HG03159 (cell line): ENCODE measurements at regions not wholly inside any gene's neighbourhood (a gene's known extent, or its start where the extent isn't known, plus 50 kb on each side); places are given as distances from the start of the nearest gene placed in this dataset.

Experiments
- ATAC-seq: cut with Tn5 transposase; IDR thresholded peaks from one replicate; pipeline ENCODE4 v1.9.1; 2021; ENCODE audit warnings: mild to moderate bottlenecking, moderate library complexity; ENCODE audit not compliant: unreplicated experiment

DNA sequence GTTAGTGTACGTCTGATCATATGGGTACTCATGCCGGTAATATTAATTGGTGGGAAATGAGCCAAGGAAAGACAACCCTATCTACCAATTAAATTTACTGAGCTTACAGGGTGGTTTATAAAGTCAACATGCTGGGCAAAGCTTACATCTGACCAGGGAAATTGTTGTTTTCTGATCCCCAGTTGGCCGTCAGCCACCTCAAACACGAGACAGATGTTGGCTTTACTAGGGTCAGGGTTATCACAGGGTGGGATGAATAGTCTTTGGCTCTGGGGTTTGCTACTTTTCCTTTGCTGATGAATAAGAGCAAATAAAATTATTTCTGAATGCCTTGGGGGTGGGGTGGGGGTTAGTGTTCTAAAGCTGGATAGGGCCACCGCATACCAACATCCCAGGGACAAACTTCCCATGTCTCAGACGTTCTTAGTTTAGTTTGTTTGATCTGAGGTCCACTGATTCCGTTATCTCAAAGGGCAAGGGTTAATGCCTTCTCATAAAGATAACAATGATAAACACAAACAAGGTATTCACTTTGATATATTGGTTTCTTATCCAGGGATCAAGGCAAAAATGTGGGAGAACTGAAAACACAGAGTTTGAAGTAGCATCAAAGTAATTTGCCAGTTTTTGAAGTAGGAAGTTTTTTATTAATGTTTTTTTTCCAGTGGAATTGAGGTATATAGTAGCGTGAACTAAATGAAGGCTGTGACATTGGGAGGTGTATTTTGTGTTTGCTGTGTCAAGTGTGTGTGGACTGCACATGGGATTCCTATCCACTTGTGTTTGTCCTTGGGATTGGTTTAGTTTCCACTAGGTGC, 109.1 kb upstream of the RPS23 start:
- ATAC-seq, result no peak

DNA sequence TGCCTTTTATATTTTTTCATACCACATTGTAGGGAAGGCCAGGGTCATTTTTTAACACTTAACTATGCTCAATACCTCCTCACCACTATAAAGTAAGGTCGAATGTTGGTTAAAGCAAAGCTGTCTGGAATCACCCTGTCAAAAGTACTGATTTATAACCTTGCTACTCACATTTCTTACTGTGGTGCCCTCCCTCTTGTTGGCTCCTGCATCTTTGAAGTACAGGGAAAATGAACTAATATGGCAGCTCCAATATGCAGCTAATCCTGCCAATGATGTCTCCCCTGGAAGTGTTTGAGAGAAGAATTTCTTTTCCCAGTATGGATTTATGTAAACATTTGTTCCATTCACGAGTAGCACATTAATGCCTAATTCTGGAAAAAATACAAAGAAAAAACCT, 108.4 kb upstream of the RPS23 start:
- no peak for ATAC-seq

DNA sequence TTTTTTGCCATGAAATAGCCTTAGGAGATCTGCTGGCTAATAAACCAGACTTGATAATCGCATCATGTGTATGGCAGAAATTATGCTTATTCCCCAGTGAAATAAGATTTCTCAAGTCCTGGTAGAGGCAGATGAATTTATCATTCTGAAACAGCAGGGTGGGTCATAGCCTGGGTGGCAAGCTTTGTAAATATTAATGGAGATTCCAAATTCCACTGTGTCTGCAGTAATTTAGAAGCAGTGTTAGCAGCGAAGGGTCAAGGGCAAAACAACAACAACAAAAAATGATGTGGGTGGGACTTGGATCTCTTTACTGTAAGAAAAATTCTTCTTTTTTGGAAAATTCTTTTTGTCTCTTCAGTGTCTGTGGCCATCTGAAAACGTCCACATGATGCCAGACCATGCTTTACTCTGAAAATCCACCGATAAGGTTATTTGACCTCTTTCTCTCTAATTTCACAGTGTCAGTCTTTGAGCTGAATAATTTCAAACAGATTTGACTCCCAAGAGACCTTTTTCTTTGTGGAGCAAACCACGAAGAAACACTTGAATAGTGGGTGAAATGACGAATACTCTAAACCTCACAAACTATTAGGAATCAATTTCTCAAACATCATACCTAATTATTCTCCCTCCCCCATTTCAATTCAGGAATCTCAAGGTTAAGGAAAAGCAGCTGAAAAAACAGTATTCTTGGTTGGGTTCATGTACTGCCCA, 106.0 kb upstream of the RPS23 start:
- ATAC-seq, result no peak

DNA sequence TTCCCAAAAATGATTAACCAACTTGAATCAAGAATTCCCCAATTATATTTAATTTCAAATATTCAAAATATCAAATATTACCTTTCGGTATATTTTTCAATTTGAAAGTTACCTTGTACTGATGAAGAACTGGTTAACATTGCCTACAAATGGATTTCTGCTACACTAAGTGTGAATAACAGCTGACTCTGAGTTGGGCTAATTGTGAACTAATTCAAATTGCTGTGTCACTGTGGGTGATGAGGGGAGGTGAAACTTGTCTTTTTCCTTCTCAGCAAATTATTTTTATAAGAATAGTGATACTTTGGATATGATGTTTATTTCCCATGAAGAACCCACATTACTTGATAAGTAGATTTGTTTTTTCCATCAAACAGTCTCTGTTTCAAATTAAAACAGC, 103.4 kb upstream of the RPS23 start:
- no peak for ATAC-seq

DNA sequence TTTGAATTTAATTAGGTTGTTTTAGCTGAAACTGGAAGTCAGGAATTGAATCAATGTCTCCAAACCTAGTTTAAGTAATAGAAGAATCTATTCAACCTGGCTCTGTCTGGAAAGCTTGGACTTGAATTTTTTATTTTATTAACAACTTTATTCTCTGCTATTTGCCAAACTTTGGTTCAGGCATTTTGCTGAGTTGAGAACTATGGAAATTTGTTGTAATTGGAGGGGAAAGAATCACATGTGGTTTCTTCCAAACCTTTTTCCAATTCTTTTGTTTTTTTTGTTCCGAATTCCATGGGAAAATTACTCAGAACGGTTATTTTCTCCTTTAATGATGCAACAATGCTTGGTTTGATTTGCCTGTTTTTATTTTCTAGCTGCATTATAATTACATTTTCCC, 98.2 kb upstream of the RPS23 start:
- no peak for ATAC-seq

DNA sequence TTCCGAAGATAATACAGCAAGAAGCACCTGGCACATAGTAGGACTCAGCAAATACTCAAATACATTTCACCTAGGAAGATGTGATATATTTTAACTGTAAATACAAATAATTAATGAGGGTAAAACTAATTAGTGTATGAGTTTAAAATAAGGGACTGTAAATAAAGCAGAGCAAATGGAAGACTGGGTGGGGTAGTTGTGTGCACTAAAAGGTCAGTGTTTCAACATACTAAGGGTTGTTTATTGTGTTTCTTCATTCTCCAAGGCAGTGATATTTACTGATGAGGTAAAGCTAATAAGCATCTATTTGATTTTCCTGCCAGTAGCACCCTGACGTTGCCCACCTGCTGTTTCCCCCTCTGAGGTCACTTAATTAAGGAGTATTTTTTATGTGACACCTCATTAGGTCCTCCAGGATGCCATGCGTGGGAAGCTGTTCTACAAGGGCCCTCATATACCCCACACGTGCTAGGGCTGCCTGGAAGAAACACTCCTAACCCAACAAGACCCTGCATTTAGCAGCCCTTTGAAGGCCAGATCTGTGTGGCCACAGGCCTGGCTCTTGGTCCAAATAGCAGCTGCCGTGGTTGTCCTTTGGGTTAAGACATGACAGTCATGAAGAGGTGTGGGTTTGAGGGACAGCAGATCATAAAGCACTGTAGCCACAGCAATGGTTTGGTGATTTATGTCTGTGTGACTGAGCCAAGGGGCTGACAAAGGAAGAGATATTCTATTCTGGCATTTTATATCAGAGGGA, 97.5 kb upstream of the RPS23 start:
- no peak for ATAC-seq

DNA sequence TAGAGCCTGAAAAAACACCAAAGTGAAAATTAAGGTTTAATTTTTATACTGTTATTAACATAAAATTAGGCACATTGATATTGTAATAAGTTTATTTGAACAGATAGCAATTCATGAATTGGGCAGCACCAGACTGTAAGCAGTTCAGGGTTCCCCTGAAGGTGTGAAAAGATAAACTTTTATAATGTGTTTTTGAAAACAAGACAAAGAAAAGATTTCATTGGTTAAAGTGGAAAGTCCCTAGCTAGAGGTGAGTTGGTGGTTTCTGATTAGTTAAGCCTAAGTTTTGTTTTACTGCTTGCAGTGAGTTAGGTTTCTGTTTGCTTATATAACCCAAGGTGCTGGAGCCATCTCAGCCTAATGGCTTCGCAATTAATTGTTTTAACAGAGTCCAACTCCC, 96.5 kb upstream of the RPS23 start:
- peak; percentile 67 for ATAC-seq

DNA sequence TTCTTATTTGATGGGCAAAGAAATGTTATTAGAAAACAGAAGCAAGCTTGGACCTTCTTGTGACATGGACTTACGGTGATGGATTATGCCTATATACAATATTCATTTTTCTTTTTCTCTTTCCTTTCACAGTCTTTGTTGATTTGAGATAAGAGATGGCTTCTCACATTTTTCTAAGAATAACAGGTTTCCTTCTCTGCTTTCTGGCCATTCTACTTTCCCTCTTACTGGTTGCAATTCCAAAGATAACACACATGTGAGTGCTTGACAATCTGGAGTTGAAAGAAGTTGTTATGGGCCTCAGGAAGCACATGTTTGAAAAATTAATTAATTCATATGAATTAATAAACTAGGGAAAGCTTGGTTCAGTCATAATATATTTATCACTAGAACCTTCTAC, 89.8 kb upstream of the RPS23 start:
- no peak for ATAC-seq

DNA sequence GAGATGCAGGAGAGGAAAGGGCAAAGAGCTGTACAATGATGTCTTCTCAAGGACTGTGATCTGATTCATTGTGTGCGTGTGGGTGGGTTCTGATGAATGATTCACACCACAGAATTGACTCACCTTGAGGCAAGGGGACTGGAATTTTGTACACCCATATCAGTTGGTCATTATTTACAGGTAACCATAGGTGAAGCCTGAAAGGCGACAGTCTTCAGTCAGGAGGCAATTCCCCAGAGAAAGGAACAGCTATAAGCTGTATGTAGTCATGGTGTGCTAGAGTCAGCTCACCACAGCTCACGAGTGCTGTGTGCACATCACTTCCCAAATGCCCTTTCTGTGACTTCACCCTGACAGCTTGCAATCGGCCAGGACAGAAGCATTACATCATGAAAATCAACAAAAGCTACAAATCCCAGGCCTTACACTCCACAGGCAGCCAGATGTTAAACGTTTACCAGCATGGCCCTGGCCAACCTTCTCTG, 87.6 kb upstream of the RPS23 start:
- ATAC-seq, result peak; percentile 61

DNA sequence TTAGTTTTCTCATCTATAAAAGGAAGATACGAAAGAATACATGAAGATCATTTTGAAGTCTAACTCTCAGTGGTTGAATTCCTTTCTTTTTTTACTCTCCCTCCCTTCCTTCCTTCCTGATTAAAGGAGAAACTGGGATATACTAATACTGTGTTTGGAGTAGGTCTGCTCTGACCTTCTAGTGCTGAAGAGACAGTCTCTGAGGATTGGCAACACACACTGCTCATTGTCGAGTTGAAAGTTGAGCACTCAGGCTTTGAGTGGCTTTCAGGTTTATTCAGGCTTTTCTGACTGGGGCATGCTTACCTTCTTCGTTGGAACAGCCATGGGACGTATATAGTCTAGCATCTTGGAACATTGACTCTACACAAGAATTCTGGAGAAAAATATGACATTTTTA, 86.9 kb upstream of the RPS23 start:
- ATAC-seq, result no peak

DNA sequence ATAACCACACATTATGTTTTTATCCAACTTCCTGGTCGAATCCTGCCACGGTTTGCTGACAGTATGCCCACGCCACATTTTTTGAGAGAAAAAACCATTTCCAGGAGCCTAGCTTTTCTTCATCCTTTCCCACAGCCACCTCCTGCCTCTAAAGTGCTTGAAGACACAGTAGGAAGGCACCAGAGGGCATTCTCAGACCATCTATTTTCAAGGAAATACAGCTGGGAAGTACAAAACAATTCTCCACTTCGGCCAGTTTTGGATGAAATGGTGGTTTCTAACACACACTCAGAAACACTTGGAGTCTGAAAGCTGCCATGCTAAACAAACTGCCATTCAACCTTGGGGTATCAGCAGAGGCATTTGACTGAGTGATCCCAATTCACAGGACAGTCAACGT, 86.3 kb upstream of the RPS23 start:
- no peak for ATAC-seq

DNA sequence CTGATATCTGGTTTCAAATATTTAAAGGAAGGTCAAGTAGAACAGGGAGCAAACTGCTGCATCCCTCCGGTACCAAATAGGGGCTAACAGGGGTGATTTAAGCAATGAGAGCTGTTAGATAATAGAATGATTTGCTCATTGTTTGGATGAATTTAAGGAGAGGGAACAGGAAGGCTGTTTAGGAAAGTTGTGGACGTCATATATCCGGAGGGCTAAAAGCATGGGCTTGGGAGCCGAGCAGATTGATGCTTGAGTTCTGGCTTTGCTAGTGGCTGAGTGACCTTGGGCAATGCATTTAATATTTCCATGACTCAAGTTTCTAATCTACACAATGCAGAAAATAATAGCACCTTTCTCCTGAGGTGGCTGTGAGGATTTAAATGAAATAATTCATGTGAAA, 85.4 kb upstream of the RPS23 start:
- no peak for ATAC-seq

DNA sequence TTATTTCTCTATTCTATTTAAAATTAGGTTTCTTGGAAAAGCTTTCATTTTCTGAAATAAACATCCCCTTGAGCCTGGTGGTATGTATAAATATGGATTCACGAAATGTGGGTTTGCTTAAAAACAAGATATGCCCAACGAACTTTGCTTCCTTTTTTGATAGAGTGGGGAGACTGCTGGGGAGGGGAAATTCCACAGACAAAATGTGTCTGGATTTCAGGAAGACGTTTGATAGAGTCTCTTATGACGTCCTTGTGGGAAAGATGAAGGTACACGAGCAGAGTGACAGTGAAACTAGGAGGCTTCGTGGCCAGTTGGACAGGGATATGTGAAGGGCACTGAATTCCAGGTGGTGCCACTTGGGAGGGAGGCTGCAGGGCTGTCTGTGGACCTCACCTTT, 84.5 kb upstream of the RPS23 start:
- no peak for ATAC-seq

DNA sequence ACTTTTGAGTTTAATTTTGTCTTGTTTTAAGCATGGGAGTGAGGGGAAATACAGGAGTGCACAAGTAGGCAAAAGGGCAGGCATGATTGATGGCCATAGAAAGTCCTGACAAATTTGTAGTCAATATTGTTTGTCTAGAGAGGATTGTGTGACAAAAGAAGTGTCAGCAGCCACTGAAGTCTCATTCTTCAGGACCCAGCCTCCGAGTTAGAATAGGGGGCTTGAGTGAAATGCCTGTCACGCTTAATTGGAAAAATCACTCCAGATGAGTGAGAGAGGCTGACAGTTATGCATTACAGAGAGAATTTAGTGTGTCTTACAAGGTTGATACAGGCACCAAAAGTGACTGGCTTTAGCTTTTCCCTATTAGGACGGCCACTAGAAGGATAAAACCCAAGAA, 81.9 kb upstream of the RPS23 start:
- no peak for ATAC-seq

DNA sequence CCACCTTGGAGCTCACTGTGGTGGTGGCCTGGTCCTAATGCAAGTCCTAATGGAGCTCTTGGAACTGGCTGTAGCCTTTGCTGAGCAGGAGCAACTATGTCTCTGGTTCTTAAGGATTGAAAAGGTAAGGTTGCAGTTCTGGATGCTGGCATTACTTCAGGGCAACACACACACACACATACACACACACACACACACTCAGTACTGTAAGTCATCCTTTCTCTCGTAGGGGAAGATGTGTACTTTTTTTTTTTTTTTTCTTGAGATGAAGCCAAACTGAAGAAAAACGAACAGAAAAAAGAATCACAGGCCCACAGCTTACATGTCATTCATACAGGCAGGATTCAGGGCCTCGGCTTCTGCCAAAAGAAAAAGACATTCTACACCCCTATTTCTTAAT, 81.1 kb upstream of the RPS23 start:
- ATAC-seq, result no peak

DNA sequence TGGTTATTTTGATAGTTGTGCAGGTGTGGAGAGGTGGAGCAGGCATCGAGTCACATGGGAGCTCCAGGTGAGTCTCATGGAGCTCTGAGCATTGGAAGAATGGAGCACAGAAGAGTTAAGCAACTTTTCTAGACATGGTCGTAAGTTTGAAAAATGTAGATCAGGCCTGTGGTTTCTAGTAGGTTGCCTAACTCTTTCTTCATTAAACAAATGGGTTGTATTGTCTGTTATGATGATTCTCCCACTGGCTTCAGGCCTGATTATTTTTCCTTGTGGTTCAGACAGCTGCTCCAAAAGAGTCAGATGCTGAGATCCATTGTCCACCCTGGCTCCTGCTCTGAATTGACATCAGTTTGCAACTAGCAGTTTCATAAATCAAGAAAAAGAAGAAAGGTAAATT, 80.3 kb upstream of the RPS23 start:
- ATAC-seq, result no peak

DNA sequence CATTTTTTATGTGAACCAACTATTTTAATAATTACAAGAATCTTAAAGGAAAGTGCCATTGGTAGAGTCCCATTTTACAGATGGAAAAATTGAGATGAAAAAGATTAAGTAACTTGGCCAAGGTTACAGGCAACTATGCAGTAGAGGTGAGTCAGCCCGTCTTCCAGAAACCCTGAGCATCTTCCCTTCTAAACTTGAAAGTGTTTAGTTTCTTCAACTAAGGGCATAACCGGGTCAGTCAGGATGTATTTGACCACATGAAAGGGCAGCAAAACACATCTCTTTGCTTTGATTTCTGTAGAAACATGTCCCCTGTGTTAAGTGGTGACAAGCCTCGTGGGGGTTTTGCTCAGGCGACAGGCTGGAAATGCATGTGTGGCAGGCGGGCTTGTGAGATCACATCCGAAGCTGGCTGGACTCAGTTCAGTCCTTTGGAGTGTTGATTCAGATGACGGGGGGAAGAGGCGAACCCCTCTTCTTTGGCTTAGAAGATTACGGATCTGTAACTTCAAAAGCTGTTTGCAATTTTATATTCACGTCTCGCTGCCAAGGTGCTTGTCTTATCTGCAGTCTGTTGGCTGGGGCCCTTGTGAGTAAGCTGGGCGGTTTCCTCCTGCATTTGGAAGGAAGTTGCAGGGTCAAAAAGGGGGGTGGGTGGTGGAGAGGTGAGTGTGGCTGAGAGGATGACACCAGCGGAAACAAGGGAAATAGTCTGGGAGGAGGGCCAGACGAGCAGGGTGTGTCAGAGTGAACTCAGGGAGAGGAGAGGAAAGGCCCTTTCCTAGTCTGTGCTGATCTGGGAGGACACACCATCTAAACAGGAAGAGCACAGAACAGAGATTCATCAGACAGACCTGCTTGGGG, 78.9 kb upstream of the RPS23 start:
- ATAC-seq, result peak; percentile 59

DNA sequence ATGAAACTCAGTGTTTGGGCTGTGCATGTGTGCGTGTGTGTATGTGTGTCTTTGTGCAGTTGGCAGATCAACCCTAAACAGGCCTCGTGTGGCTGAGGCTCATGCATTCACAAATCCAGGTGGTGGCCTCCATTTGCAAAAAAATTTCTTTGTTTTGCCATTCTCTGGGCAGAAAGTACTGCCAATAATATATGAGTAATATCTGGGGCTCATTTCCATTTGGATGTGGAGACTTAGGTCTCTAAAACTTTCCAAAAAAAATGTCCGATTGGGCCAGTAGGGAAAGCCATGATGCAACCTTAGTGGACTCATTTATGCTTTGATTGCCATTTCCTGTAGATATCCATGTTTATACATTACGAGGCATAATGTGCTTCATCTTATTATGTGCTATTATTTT, 77.9 kb upstream of the RPS23 start:
- no peak for ATAC-seq

DNA sequence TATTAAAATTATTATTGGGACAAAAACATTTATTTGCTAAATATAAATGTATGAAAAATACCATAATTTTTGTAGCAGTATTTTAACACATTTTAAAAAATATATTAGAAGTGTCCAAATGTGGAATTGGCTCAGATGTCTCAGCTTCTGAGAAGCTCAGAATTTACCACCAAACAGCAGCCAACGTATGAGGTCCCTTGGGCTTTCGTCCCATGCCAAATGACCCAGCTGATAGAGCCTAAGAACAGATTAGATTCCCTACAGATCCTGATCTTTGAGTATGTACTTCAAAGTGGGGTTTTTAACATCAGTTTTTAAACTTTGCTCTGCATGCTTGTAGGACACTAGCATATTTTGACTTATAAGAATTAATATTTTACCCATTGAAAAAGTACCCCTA, 77.3 kb upstream of the RPS23 start:
- no peak for ATAC-seq

DNA sequence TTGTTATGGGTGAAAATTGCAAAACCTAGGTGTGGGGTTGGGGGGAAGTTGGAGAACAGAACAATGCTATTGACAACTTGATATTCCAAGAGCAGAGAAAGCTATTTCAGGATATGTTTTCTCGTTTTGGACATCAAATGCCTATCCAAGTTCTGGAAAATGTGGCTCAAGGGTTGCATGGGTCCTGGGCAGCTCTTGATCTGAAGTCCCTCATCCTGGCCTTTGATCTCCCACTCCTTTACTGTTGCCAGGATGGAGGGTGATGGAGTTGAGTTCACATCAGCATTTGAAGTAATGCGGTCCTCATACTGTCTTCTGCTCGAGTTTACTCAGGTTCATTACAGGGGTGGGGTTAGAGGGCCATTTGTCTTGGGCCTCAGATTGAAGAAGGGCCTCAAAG, 76.9 kb upstream of the RPS23 start:
- no peak for ATAC-seq

DNA sequence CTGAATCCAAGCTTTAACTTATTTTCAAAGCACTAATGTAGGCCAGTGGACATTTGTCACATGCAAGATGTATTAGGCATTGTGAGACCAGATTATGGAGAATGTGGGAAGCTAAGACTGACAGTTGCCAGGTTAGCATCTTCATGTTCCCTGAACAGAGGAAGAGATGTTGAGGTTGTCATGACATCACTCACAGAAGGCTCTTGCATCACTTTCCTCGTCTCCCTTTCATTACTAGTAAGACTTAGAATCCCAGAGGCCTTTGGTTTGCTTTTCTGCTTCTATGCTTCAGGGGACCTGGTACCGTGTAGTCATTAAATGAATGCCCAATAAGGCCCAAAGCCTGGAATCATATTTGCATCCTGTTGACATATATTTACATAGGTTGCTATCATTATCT, 76.4 kb upstream of the RPS23 start:
- no peak for ATAC-seq
